ENCODE measurements at regions not wholly inside any gene's neighbourhood (a gene's known extent, or its start where the extent isn't known, plus 50 kb on each side); places are given as distances from the start of the nearest gene placed in this dataset.

DNA sequence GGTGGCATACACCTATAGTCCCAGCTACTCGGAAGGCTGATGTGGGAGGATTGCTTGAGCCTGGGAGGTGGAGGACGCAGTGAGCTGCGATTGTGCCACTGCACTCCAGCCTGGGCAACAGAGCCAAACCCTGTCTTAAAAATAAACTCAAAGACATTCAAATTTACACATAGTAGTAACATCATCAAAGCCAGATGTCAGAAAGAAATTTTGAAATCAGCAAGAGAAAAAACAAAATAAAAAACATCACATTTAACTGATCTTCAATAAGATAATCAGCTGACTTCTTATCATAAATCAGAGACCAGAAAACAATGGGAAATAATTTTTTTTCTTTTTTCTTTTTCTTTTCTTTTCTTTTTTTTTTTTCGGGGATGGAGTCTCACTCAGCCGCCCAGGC, 78.9 kb upstream of the ZCCHC13 start:
- H3K36me3 ChIP-seq (ENCODE audit: control insufficient read depth, insufficient read depth, low read length), result no peaks in the 10 kb centered on the region
- no peak for TF ChIP-seq EZH2 (IDR thresholded peaks at IDR 0.05; ENCODE audit: low read length, missing control alignments)
- TF ChIP-seq, protein P1, sequence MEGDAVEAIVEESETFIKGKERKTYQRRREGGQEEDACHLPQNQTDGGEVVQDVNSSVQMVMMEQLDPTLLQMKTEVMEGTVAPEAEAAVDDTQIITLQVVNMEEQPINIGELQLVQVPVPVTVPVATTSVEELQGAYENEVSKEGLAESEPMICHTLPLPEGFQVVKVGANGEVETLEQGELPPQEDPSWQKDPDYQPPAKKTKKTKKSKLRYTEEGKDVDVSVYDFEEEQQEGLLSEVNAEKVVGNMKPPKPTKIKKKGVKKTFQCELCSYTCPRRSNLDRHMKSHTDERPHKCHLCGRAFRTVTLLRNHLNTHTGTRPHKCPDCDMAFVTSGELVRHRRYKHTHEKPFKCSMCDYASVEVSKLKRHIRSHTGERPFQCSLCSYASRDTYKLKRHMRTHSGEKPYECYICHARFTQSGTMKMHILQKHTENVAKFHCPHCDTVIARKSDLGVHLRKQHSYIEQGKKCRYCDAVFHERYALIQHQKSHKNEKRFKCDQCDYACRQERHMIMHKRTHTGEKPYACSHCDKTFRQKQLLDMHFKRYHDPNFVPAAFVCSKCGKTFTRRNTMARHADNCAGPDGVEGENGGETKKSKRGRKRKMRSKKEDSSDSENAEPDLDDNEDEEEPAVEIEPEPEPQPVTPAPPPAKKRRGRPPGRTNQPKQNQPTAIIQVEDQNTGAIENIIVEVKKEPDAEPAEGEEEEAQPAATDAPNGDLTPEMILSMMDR (conservative IDR thresholded peaks at IDR 0.05 in 1 of 2, IDR thresholded peaks at IDR 0.05 in 1 of 2; ENCODE audit: low read depth in 1 of 2, low read length in 2 of 2), result no peak
- H3K27me3 ChIP-seq (ENCODE audit: control insufficient read depth, insufficient read depth, low read length), result no peaks in the 10 kb centered on the region
- H3K27ac ChIP-seq (ENCODE audit: insufficient read depth, low read length), result no peak overlapping the region
- H3K79me2 ChIP-seq (ENCODE audit: control insufficient read depth, insufficient read depth, low read length), result no peaks in the 10 kb centered on the region
- no peak overlapping the region for H3K9ac ChIP-seq (ENCODE audit: insufficient read depth, low read length)
- H3K4me2 ChIP-seq (ENCODE audit: extremely low read depth, insufficient read depth, low read length), result no peak overlapping the region
- H4K20me1 ChIP-seq (ENCODE audit: control insufficient read depth, extremely low read depth, insufficient read depth, low read length), result no peaks in the 10 kb centered on the region
- no peak overlapping the region for H2AFZ ChIP-seq (ENCODE audit: low read length)
- H3K9me3 ChIP-seq (ENCODE audit: control insufficient read depth, insufficient read depth, low read depth, low read length), result no peaks in the 10 kb centered on the region
- no peak overlapping the region for H3K4me3 ChIP-seq (replicated peaks in 1 of 4; ENCODE audit: control extremely low read depth in 1 of 4, insufficient read depth in 1 of 4, low read depth in 3 of 4, low read length in 4 of 4)
- no peak for DNase-seq (ENCODE audit: low read depth in 2 of 2)
- no peaks in the 10 kb centered on the region for H3K4me1 ChIP-seq (ENCODE audit: control insufficient read depth, extremely low read depth, insufficient read depth, low read length)

DNA sequence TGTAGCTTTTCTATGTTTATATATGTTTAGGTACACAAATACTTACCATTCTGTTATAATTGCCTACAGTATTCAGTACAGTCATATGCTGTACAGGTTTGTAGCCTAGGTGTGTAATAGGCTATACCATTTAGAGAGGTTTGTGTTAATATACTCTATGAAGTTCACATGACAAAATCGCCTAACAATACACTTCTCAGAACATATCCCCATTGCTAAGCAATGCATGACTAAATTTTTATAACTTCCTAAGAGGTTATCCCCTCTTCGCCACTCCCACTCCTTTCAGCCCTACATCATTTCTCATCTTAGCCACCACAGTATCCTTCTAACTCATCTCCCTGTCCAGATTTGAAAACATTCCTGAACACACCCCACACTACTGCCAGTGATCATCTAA, 83.7 kb upstream of the ZCCHC13 start:
- Histone ChIP-seq H3K27me3 (ENCODE audit: control insufficient read depth, insufficient read depth, low read length) (no peaks in the 10 kb centered on the region), H3K36me3 (ENCODE audit: control insufficient read depth, insufficient read depth, low read length) (no peaks in the 10 kb centered on the region), H3K4me3 (replicated peaks in 1 of 4; ENCODE audit: control extremely low read depth in 1 of 4, insufficient read depth in 1 of 4, low read depth in 3 of 4, low read length in 4 of 4) (no peak overlapping the region), H3K4me1 (ENCODE audit: control insufficient read depth, extremely low read depth, insufficient read depth, low read length) (no peaks in the 10 kb centered on the region), H2AFZ (ENCODE audit: low read length) (no peak overlapping the region), H3K4me2 (ENCODE audit: extremely low read depth, insufficient read depth, low read length) (no peak overlapping the region), H3K9ac (ENCODE audit: insufficient read depth, low read length) (no peak overlapping the region), H3K79me2 (ENCODE audit: control insufficient read depth, insufficient read depth, low read length) (no peaks in the 10 kb centered on the region), H4K20me1 (ENCODE audit: control insufficient read depth, extremely low read depth, insufficient read depth, low read length) (no peaks in the 10 kb centered on the region), H3K9me3 (ENCODE audit: control insufficient read depth, insufficient read depth, low read depth, low read length) (no peaks in the 10 kb centered on the region), H3K27ac (ENCODE audit: insufficient read depth, low read length) (no peak overlapping the region)
- TF ChIP-seq, protein P1 (conservative IDR thresholded peaks at IDR 0.05 in 1 of 2, IDR thresholded peaks at IDR 0.05 in 1 of 2; ENCODE audit: low read depth in 1 of 2, low read length in 2 of 2), result no peak
- TF ChIP-seq EZH2 (IDR thresholded peaks at IDR 0.05; ENCODE audit: low read length, missing control alignments), result no peak
- no peak for DNase-seq (ENCODE audit: low read depth in 2 of 2)

DNA sequence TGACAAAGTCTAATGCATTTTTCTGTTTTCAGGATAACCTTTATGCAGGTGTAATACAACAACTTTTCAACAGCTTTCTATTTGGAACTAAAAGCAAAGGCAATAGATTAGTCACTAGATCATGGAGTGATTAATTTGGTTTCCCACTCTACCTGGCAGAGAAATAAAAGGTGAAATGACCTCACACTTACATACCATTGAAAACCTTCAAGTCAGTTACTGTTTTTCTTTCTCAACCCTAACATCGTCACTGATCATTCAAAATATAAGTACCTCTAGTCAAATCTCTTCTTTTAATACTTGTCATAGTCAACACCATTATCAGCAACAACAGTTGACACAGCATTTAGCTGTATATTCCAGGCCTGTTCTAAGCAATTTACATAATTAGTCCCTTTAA, 85.1 kb upstream of the ZCCHC13 start:
- Histone ChIP-seq H3K27me3 (ENCODE audit: control insufficient read depth, insufficient read depth, low read length) (no peaks in the 10 kb centered on the region), H2AFZ (ENCODE audit: low read length) (no peak overlapping the region), H3K4me3 (replicated peaks in 1 of 4; ENCODE audit: control extremely low read depth in 1 of 4, insufficient read depth in 1 of 4, low read depth in 3 of 4, low read length in 4 of 4) (no peak overlapping the region), H3K9ac (ENCODE audit: insufficient read depth, low read length) (no peak overlapping the region), H3K27ac (ENCODE audit: insufficient read depth, low read length) (no peak overlapping the region), H3K9me3 (ENCODE audit: control insufficient read depth, insufficient read depth, low read depth, low read length) (no peaks in the 10 kb centered on the region), H3K36me3 (ENCODE audit: control insufficient read depth, insufficient read depth, low read length) (no peaks in the 10 kb centered on the region), H4K20me1 (ENCODE audit: control insufficient read depth, extremely low read depth, insufficient read depth, low read length) (no peaks in the 10 kb centered on the region), H3K4me1 (ENCODE audit: control insufficient read depth, extremely low read depth, insufficient read depth, low read length) (no peaks in the 10 kb centered on the region), H3K4me2 (ENCODE audit: extremely low read depth, insufficient read depth, low read length) (no peak overlapping the region), H3K79me2 (ENCODE audit: control insufficient read depth, insufficient read depth, low read length) (no peaks in the 10 kb centered on the region)
- no peak for DNase-seq (ENCODE audit: low read depth in 2 of 2)
- no peak for TF ChIP-seq EZH2 (IDR thresholded peaks at IDR 0.05; ENCODE audit: low read length, missing control alignments)
- TF ChIP-seq, protein P1 (conservative IDR thresholded peaks at IDR 0.05 in 1 of 2, IDR thresholded peaks at IDR 0.05 in 1 of 2; ENCODE audit: low read depth in 1 of 2, low read length in 2 of 2), result no peak
